Bronchial epithelial cell (primary cell): ENCODE measurements at regions not wholly inside any gene's neighbourhood (a gene's known extent, or its start where the extent isn't known, plus 50 kb on each side); places are given as distances from the start of the nearest gene placed in this dataset.
"Not testable (repeated sequence)": the region's sequence is repeated elsewhere in the genome, so short reads cannot be mapped to it uniquely, and the experiment has no call there.

Experiments
- DNase-seq: peaks from one replicate; pipeline ENCODE4 v3.0.0-alpha.2; 2010; ENCODE audit warnings: low read depth
- FAIRE-seq: peaks from 2 replicates; lab custom pipeline; 2011; peaks lifted over from hg19 to GRCh38; lab: Jason Lieb, UNC
- H3K27me3 ChIP-seq: 2 replicates; pipeline ENCODE4 v1.5.1; 2011; ENCODE audit warnings: low read length; ENCODE audit not compliant: control insufficient read depth, insufficient read depth
- H3K36me3 ChIP-seq: 2 replicates; pipeline ENCODE4 v1.5.1; 2011; ENCODE audit warnings: low read length; ENCODE audit not compliant: control insufficient read depth, insufficient read depth
- H3K4me3 ChIP-seq: 2 replicates; pipeline ENCODE4 v1.5.1; 2011; ENCODE audit warnings: mild to moderate bottlenecking, low read depth, low read length, control low read depth
- TF ChIP-seq, protein P1 (sequence below): IDR thresholded peaks from 2 replicates; pipeline ENCODE4 v1.5.1; 2011; ENCODE audit warnings: mild to moderate bottlenecking, moderate library complexity, low read length, control low read depth, inconsistent platforms; ENCODE audit not compliant: insufficient read depth, severe bottlenecking

DNA sequence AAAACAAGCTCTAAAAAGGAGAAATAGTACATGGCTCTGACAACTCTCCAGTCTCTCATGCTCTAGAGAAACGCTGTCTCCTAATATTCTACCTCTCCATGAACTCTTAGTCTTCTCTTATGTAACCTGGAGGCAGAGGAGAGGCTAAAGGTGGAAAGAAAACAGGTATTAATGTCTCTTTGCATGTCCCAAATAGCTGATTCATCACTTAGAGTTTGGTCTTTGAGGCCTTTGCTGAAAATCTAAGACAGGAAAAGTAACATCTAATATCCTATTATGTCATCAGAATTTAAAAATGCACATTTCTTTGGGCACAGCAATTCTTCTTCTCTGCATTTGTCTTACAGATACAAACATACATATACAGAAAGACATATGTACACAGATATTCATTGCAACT lies 127.2 kb downstream of the DHRS2 start:
- H3K4me3 ChIP-seq = no peak overlapping the region
- no peak for DNase-seq
- H3K36me3 ChIP-seq = no peaks in the 10 kb centered on the region
- H3K27me3 ChIP-seq = no peaks in the 10 kb centered on the region
- TF ChIP-seq, protein P1, sequence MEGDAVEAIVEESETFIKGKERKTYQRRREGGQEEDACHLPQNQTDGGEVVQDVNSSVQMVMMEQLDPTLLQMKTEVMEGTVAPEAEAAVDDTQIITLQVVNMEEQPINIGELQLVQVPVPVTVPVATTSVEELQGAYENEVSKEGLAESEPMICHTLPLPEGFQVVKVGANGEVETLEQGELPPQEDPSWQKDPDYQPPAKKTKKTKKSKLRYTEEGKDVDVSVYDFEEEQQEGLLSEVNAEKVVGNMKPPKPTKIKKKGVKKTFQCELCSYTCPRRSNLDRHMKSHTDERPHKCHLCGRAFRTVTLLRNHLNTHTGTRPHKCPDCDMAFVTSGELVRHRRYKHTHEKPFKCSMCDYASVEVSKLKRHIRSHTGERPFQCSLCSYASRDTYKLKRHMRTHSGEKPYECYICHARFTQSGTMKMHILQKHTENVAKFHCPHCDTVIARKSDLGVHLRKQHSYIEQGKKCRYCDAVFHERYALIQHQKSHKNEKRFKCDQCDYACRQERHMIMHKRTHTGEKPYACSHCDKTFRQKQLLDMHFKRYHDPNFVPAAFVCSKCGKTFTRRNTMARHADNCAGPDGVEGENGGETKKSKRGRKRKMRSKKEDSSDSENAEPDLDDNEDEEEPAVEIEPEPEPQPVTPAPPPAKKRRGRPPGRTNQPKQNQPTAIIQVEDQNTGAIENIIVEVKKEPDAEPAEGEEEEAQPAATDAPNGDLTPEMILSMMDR = no peak
- no peak for FAIRE-seq

DNA sequence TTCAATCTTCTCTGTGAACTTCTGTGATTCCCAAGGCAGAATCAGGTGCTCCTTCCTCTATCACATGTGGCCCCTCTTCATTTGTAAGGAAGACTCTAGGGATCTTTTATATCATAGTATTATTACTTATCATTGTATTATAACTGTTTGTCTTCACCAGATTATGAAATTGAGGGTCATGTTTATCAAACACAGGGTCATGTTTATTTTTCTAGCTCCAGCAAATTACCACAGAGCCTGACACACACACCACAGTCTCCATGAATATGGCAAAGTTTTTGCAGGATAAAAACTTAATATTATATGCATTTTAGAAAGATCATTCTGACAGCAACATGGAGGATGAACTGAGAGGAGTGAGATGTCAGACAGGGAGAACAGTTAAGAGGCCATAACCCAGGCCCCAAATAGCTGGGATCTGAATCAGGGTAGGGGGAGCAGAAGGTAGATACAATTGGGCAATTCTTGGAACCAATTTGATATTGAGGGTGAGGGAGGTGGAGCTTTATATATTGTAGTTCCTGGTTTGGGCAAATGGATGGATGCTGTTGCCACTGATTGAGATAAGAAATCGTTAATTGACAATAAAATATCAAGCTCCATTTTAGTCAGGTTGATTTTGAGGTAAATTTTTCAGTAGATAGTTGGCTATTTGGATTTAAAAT lies 130.7 kb downstream of the DHRS2 start:
- no peaks in the 10 kb centered on the region for H3K27me3 ChIP-seq
- no peaks in the 10 kb centered on the region for H3K36me3 ChIP-seq
- no peak overlapping the region for H3K4me3 ChIP-seq
- FAIRE-seq (no peak), DNase-seq (no peak)
- TF ChIP-seq, protein P1 = no peak

DNA sequence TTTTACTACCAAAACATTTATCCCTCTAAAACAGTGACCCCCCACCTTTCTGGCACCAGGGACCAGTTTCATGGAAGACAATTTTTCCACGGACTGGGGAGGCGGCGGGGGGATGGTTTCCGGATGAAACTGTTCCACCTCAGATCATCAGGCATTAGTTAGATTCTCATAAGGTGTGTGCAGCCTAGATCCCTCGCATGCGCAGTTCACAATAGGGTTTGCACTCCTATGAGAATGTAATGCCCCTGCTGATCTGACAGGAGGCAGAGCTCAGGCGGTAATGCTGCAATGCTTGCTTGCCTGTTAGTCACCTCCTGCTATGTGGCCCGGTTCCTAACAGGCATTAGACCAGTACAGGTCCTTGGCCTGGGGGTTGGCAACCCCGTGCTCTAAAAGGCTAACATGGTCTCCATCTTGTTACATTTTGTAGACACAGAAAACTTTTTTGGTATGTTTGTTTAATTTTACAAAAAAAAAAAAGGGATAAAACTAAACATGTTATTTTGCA lies 133.1 kb downstream of the DHRS2 start:
- not testable (repeated sequence) for H3K36me3 ChIP-seq, DNase-seq, FAIRE-seq, H3K4me3 ChIP-seq, H3K27me3 ChIP-seq

DNA sequence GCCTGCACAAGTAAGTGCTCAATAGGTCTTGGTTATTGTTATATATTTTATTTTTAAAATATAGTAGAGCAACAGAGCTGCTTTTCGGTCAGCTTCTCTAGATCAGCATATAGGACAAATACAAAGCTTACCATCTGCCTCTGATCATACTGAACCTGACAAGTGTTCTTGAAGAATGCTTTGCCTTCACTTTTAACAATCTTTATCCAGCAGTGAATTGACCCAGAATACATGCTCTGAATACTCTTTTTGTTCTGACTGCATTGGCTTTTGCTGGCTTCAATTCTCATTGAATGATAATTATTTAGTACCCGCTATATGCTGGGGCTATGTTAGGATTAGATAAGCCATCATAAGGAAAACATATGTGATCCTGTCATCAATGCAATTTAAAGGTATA lies 137.8 kb downstream of the DHRS2 start:
- no peak for FAIRE-seq
- DNase-seq = no peak
- Histone ChIP-seq H3K27me3 (no peaks in the 10 kb centered on the region), H3K4me3 (no peak overlapping the region), H3K36me3 (no peaks in the 10 kb centered on the region)
- TF ChIP-seq, protein P1 = no peak

DNA sequence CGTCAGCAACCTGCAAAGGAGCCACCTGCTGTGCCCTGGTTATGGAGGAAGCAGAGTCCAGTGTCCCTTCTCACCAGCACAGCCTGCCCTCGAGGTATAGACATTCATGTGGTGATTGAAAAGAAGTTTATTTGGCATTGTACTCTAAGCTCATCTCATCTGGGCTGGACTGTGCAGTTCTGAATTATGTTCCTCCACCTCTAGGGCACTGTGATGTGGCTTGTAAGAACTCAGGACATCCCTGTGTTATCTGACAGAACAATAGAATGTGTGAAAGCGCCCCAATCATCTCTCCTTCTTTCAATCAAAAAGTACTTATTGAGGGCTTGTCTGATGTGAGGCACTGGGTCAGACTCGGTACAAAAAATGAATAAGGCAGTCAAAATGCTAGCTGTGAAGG lies 140.1 kb downstream of the DHRS2 start:
- no peak for DNase-seq
- no peaks in the 10 kb centered on the region for H3K27me3 ChIP-seq
- no peak for FAIRE-seq
- H3K36me3 ChIP-seq = no peaks in the 10 kb centered on the region
- TF ChIP-seq, protein P1 = no peak
- H3K4me3 ChIP-seq = no peak overlapping the region

DNA sequence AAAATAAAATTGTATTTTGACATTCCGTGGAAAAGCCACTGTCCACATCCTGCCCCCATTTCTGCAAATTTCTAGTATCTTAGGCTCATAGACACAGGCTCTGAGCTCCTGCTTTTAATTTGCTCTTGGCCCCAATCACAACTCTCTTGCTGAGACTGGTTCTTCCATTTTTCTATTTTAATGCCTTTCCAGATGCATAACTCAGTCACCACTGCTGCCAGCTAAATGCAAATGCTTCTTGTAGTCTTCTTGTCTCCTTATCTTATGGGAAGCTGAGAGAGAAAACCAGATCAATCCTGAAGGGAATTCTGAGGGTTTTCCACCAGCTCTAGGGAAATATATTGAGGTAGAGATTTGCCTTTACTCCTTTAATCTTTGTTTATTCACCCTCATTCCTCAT lies 149.0 kb downstream of the DHRS2 start:
- TF ChIP-seq, protein P1 = no peak
- Histone ChIP-seq H3K4me3 (no peak overlapping the region), H3K27me3 (no peaks in the 10 kb centered on the region), H3K36me3 (no peaks in the 10 kb centered on the region)
- DNase-seq (no peak), FAIRE-seq (no peak)
